Peyer's patch (tissue), 4 donors: ENCODE measurements at regions not wholly inside any gene's neighbourhood (a gene's known extent, or its start where the extent isn't known, plus 50 kb on each side); places are given as distances from the start of the nearest gene placed in this dataset.

Experiments
- DNase-seq, 3 donors: peaks; one replicate each; pipeline ENCODE4 v3.0.0-alpha.2; 2017 to 2019
- H3K27ac ChIP-seq, 4 donors: fragments of 200-600 bp; sonication (generic); one replicate each; pipeline ENCODE4 v1.5.1; 2016 to 2019
- H3K27me3 ChIP-seq, 2 donors: fragments of 200-600 bp; sonication (generic); one replicate each; pipeline ENCODE4 v1.5.1; 2019
- H3K36me3 ChIP-seq, 3 donors: fragments of 200-600 bp; sonication (generic); one replicate each; pipeline ENCODE4 v1.5.1; 2016 to 2019
- H3K4me1 ChIP-seq, 4 donors: fragments of 200-600 bp; sonication (generic); one replicate each; pipeline ENCODE4 v1.5.1; 2016 to 2019
- H3K4me3 ChIP-seq, 4 donors: fragments of 200-600 bp; sonication (generic); 1 replicate in 3 of 4; 2 replicates in 1 of 4; pipeline ENCODE4 v1.5.1; 2016 to 2019; ENCODE audit warnings: mild to moderate bottlenecking in 1 of 4
- H3K9me3 ChIP-seq, 4 donors: fragments of 200-600 bp; sonication (generic); one replicate each; pipeline ENCODE4 v1.5.1; 2016 to 2019; ENCODE audit warnings: mild to moderate bottlenecking in 1 of 4
- CTCF ChIP-seq, 6 experiments: fragments of 450-650 bp in 4 of 6; fragments of 200-600 bp in 2 of 6; sonication (generic) in 1 of 6; IDR thresholded peaks; one replicate each; pipeline ENCODE4 v1.5.1; 2017 to 2019; ENCODE audit warnings: antibody characterized with exemption in 6 of 6, mild to moderate bottlenecking in 3 of 6, moderate library complexity in 1 of 6
- POLR2A ChIP-seq, 2 donors: fragments of 450-650 bp; IDR thresholded peaks; one replicate each; pipeline ENCODE4 v1.5.1; 2017; ENCODE audit warnings: antibody characterized with exemption in 2 of 2, mild to moderate bottlenecking in 2 of 2, moderate library complexity in 2 of 2

GRCh38 chr5:174446988-174447387, 277.4 kb upstream of the MSX2 start:
- Histone ChIP-seq H3K27me3 (no peaks in the 10 kb centered on the region), H3K9me3 (no peaks in the 10 kb centered on the region), H3K4me1 (no peaks in the 10 kb centered on the region), H3K27ac (no peak overlapping the region), H3K4me3 (no peak overlapping the region), H3K36me3 (no peaks in the 10 kb centered on the region)
- TF ChIP-seq CTCF (IDR thresholded peaks at IDR 0.05), result no peak
- TF ChIP-seq POLR2A (IDR thresholded peaks at IDR 0.05), result no peak
- DNase-seq, result no peak

GRCh38 chr5:174448041-174448440, 276.3 kb upstream of the MSX2 start:
- H3K27me3 ChIP-seq, result no peaks in the 10 kb centered on the region
- H3K4me3 ChIP-seq, result no peak overlapping the region
- DNase-seq, result no peak
- H3K36me3 ChIP-seq, result no peaks in the 10 kb centered on the region
- no peak overlapping the region for H3K27ac ChIP-seq
- no peaks in the 10 kb centered on the region for H3K4me1 ChIP-seq
- TF ChIP-seq POLR2A (IDR thresholded peaks at IDR 0.05) (no peak), CTCF (IDR thresholded peaks at IDR 0.05) (no peak)
- H3K9me3 ChIP-seq, result no peaks in the 10 kb centered on the region

GRCh38 chr5:174448662-174449061, 275.7 kb upstream of the MSX2 start:
- H3K27ac ChIP-seq, result no peak overlapping the region

GRCh38 chr5:174453690-174454089, 270.7 kb upstream of the MSX2 start:
- H3K36me3 ChIP-seq, result no peaks in the 10 kb centered on the region
- H3K27me3 ChIP-seq, result no peaks in the 10 kb centered on the region
- TF ChIP-seq POLR2A (IDR thresholded peaks at IDR 0.05) (no peak), CTCF (IDR thresholded peaks at IDR 0.05) (no peak)
- H3K27ac ChIP-seq, result no peak overlapping the region
- no peak for DNase-seq
- no peaks in the 10 kb centered on the region for H3K4me1 ChIP-seq
- H3K9me3 ChIP-seq, result no peaks in the 10 kb centered on the region
- no peak overlapping the region for H3K4me3 ChIP-seq

More at GRCh38 chr5:174448662-174449061, 275.7 kb upstream of the MSX2 start:
- Histone ChIP-seq H3K36me3 (no peaks in the 10 kb centered on the region), H3K4me1 (no peaks in the 10 kb centered on the region), H3K4me3 (no peak overlapping the region), H3K27me3 (no peaks in the 10 kb centered on the region), H3K9me3 (no peaks in the 10 kb centered on the region)
- TF ChIP-seq CTCF (IDR thresholded peaks at IDR 0.05), result no peak
- TF ChIP-seq POLR2A (IDR thresholded peaks at IDR 0.05), result no peak
- no peak for DNase-seq

GRCh38 chr5:174454464-174454863, 269.9 kb upstream of the MSX2 start:
- no peaks in the 10 kb centered on the region for H3K36me3 ChIP-seq
- TF ChIP-seq POLR2A (IDR thresholded peaks at IDR 0.05) (no peak), CTCF (IDR thresholded peaks at IDR 0.05) (no peak)
- no peaks in the 10 kb centered on the region for H3K27me3 ChIP-seq
- no peak for DNase-seq
- H3K27ac ChIP-seq, result no peak overlapping the region
- H3K9me3 ChIP-seq, result no peaks in the 10 kb centered on the region
- H3K4me3 ChIP-seq, result no peak overlapping the region
- no peaks in the 10 kb centered on the region for H3K4me1 ChIP-seq

GRCh38 chr5:174454890-174455289, 269.5 kb upstream of the MSX2 start:
- no peak overlapping the region for H3K27ac ChIP-seq
- H3K4me1 ChIP-seq, result no peaks in the 10 kb centered on the region
- no peak overlapping the region for H3K4me3 ChIP-seq
- no peak for DNase-seq
- no peaks in the 10 kb centered on the region for H3K27me3 ChIP-seq
- TF ChIP-seq CTCF (IDR thresholded peaks at IDR 0.05), result no peak
- no peak for TF ChIP-seq POLR2A (IDR thresholded peaks at IDR 0.05)
- H3K36me3 ChIP-seq, result no peaks in the 10 kb centered on the region
- no peaks in the 10 kb centered on the region for H3K9me3 ChIP-seq
